ENCODE measurements at regions not wholly inside any gene's neighbourhood (a gene's known extent, or its start where the extent isn't known, plus 50 kb on each side); places are given as distances from the start of the nearest gene placed in this dataset.

DNA sequence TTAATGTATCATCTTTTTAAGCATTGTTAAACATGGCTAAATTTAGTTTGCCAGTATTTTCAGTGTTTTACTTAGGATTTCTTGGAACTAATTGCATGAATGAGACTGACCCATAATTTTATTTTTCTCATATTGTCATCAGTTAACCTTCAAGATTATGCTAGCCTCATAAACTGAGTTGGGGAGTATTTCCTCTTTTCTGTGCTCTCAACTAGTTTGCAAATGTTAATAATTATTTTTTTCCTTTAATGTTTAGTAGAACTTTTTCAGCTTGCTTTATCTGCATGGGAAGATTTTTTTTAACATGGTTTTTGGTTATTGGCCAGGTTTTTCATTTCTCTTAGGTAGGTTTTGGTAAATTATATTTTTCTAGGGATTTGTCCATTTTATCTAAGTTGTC, 235.4 kb upstream of the SESN3 start:
- Mint-ChIP-seq H3K36me3 (no peaks in the 10 kb centered on the region), H3K27ac (no peak overlapping the region), H3K4me1 (peaks cover 14% of the 10 kb centered on the region), H3K4me3 (no peak overlapping the region), H3K9me3 (peaks cover 2% of the 10 kb centered on the region), H3K27me3 (no peaks in the 10 kb centered on the region)
- no peak for ATAC-seq

DNA sequence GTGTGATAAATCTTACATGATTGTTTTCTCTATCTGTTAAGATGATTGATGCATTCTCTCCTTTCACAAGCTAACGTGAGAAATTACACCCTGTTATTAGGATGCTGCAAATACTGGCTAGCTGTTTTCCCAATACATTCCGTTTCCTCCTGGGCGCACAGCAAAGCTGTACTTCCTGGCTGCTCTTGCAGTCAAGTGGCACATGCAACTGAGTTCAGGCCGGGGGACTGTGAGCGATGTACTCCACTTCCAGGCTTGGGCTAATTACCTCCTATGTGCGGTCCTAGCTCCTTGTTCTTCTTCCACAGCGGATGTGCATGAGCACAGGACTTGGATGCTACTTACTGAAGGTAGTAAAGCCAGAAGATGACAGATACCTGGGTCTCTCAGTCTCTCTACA, 234.9 kb upstream of the SESN3 start:
- peaks cover 2% of the 10 kb centered on the region for H3K9me3 Mint-ChIP-seq
- no peaks in the 10 kb centered on the region for H3K36me3 Mint-ChIP-seq
- no peak for ATAC-seq
- H3K27ac Mint-ChIP-seq: no peak overlapping the region
- H3K27me3 Mint-ChIP-seq: no peaks in the 10 kb centered on the region
- H3K4me3 Mint-ChIP-seq: no peak overlapping the region
- H3K4me1 Mint-ChIP-seq: peaks cover 19% of the 10 kb centered on the region

DNA sequence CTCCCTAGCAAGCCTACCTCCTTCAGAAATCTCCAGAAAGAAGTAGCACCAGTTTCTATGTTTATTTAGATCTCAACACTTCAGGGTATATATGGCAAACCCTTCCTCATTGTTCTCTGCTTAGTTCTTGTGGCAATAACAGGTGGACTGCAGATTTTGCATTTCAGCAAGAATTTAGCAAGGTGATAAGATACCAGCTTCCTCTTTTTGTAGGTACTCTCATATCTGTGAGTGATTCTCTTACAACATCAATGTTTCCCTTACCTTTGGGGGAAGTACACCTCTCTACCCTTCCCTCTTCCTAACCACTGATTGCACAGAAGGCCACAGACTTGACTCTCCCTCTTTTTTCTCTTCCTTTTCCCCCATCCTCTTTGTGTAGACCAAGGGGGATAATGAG, 230.9 kb upstream of the SESN3 start:
- peak; percentile 93 for ATAC-seq
- Mint-ChIP-seq H3K4me1 (peaks cover 19% of the 10 kb centered on the region), H3K27ac (peak overlapping the region; percentile 88), H3K27me3 (no peaks in the 10 kb centered on the region), H3K36me3 (no peaks in the 10 kb centered on the region), H3K4me3 (no peak overlapping the region), H3K9me3 (peaks cover 2% of the 10 kb centered on the region)

DNA sequence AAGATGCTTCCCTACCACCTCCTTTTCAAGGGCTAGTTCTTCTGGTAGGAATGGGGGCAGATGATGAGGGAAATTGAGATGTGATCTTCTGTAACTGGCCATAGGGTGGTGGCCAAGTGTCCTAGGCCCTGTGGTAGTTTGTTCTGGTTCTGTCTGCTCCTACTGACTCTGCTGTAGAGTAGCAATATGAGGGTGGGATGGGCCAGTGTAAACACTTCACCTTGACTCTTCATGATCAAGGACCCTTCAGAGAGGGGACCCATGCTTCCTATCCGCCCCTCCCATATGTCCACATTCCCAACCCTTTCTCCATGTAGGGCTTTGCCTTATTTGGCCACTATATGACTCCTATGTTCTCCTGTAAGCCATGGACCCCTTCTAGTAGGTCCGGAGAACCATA, 230.3 kb upstream of the SESN3 start:
- H3K27ac Mint-ChIP-seq: peak overlapping the region; percentile 88
- H3K36me3 Mint-ChIP-seq: no peaks in the 10 kb centered on the region
- H3K9me3 Mint-ChIP-seq: peaks cover 2% of the 10 kb centered on the region
- no peak for ATAC-seq
- peaks cover 22% of the 10 kb centered on the region for H3K4me1 Mint-ChIP-seq
- H3K27me3 Mint-ChIP-seq: no peaks in the 10 kb centered on the region
- H3K4me3 Mint-ChIP-seq: no peak overlapping the region

DNA sequence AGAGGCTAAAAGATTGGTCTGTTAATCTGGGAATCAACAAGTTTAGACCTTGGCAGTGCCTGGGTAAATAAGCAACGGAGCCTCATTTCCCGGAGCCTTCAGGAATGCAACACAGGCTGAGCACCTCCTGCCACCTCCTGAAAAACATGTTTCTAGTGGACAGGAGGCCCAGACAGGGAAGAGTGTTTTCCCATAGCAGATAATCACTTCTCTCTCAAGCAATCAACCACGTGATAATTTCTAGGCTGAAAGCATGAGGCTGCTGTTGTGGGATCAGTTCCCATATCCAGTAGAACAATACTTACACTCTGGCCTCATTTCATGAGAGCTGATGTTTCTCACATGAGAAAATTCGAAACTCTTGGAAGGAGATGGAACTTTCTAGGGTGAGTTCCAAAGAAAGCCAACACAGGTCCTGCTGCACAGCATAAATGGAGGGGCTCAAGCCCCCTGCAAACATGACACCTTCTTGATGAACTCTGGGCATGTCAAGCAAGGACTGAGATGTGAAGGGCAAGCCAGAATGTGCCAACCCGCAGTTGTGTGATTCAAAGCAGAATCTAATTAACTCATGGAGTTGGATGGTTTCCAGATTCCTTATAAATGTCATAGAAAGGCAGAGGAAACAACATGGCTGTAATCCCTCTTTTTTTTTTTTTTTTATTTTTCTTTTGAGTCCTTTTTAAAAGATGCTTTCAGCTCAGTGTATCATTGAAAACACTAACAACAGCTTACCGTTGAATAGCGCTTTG, 228.5 kb upstream of the SESN3 start:
- ATAC-seq: no peak
- Mint-ChIP-seq H3K4me1 (peaks cover 40% of the 10 kb centered on the region), H3K9me3 (peaks cover 2% of the 10 kb centered on the region), H3K4me3 (no peak overlapping the region), H3K27me3 (no peaks in the 10 kb centered on the region), H3K36me3 (no peaks in the 10 kb centered on the region), H3K27ac (no peak overlapping the region)

DNA sequence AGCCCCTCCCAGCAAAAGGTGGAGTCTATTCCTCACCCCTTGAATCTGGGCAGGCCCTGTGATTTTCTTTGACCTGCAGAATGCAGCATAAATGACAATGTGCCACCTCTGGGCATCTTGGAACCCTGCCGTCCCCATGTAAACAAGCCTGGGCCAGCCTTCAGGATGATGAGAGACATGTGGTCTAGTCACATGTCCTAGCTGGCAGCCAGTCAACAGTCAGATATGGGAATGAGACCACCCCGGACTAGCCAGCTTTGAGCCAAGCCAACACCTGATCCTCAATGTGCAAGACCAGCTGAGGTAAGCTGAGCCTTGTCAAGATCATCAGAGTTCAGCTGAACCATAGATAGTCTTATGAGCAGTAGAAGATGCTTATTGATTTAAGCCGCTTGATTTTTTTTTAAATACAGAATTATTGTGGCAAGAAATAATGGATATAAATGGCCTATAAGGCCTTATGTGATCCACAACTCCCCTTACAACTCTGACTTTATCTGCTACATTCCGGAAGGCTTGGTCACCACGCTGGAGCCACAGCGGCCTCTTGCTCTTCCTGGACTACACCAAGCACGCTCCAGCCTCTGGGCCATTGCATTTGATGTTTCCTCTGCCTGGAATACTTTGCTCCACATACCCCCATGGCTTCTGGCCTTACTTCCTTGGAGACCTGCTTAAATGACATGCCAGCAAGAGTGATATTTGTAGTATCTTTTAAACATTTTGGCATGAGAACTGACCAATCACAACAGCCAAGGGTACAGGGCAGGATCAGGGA, 225.9 kb upstream of the SESN3 start:
- H3K4me3 Mint-ChIP-seq: no peak overlapping the region
- no peaks in the 10 kb centered on the region for H3K27me3 Mint-ChIP-seq
- peaks cover 2% of the 10 kb centered on the region for H3K9me3 Mint-ChIP-seq
- H3K27ac Mint-ChIP-seq: peak overlapping the region; percentile 58
- no peaks in the 10 kb centered on the region for H3K36me3 Mint-ChIP-seq
- peaks cover 31% of the 10 kb centered on the region for H3K4me1 Mint-ChIP-seq
- ATAC-seq: no peak

DNA sequence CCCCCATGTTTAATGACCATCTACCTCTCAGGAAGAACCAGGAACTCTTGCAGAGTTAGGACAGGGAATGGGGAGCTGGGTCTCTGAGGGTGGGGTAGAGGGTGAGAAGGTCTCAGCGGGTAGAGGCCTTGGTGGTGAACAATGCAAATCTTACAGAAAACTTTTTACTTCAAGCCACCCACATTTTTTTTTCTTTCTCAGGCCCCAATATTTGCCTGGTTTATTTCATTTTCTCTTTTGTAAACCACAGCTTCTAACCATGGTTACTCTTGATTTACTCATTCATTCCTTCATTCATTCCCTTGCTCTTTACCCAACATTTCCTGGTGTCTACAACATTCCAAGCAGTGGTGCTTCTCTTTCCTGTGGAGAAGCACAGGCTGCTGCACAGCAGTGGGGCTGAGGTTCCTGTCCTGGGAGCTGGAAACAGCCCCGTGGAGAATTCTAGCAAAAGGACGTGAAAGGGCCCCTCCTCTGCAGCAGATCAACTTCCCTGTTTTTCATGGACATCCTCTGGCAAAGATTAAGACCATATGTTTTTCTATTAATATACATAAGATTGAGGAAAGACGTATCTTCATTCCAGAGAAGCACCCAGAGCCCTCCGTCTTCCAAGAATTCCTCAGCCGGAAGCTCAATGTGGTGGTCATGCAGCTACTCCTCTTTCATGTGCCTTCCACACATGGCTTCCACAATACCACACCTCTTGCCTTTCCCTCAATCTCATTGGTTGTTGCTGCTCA, 224.4 kb upstream of the SESN3 start:
- Mint-ChIP-seq H3K27ac (peak overlapping the region; percentile 58), H3K27me3 (no peaks in the 10 kb centered on the region), H3K9me3 (no peaks in the 10 kb centered on the region), H3K4me3 (no peak overlapping the region), H3K36me3 (no peaks in the 10 kb centered on the region), H3K4me1 (peaks cover 21% of the 10 kb centered on the region)
- ATAC-seq: no peak

DNA sequence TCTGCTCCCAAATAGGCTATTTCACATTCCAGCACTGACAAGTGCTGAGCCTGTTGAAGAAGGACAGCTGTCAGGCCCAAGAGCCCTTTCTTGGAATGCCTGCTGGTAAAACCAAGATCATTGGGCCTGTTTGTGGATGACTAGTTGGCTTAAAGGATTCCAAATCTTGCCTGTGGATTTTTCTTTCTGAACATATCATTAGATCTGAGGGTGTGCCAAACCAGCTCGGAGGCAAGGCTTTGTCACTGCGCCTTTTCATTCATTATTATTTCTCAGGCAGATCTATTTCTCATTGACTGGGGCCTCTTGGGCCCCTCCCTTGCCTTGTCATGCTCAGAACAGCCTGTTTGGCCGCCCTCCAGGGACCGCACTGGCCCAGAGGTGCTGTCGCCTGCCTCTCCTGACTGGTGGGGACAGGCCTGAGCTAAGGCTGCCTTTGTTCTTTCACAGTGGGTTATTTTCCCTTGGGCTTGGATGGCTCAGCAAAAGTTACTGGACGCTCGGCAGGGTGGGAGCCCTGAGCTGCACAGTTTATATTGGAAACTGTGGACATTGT, 222.7 kb upstream of the SESN3 start:
- Mint-ChIP-seq H3K36me3 (no peaks in the 10 kb centered on the region), H3K9me3 (no peaks in the 10 kb centered on the region), H3K4me1 (peaks cover 21% of the 10 kb centered on the region), H3K27ac (peak overlapping the region; percentile 35), H3K4me3 (no peak overlapping the region), H3K27me3 (no peaks in the 10 kb centered on the region)
- ATAC-seq: no peak

DNA sequence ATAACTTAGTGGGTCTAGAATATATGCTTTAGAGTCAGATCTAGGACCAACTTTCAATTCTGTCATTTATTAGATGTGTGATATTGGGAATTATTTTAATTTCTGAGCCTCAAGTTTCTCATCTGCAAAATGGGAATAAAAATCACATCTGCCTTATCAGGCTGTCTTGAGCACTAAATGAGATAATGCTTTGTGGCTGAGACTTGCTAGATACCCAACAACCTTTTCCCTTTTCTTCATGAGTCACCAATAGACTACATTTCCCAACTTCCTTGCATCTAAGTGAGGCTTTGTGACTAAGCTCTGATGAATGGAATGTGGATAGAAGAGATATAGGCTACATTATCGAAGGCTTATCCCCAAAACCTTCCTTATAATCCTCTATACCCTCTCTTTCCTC, 220.7 kb upstream of the SESN3 start:
- no peaks in the 10 kb centered on the region for H3K36me3 Mint-ChIP-seq
- no peaks in the 10 kb centered on the region for H3K27me3 Mint-ChIP-seq
- H3K27ac Mint-ChIP-seq: no peak overlapping the region
- H3K9me3 Mint-ChIP-seq: no peaks in the 10 kb centered on the region
- H3K4me1 Mint-ChIP-seq: peaks cover 21% of the 10 kb centered on the region
- no peak for ATAC-seq
- H3K4me3 Mint-ChIP-seq: no peak overlapping the region

DNA sequence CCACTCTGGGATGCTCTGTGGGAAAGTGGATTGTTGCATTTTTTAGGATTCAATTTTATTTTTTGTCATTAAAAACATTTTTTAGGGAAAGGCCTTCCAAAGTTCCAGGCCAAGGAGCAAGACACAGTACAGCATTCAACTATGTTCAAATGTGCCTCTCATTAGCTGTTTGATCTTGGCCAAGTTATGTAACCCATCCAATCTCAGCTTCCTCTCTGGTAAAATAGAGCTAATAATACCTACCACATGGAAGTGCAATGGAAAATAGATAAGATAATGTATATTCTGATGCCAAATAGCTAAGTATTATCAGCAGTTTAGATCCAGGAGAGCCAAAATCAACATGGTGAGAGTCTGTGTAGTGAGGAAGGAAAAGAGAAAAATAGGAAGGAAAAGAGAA, 220.3 kb upstream of the SESN3 start:
- H3K4me1 Mint-ChIP-seq: peaks cover 17% of the 10 kb centered on the region
- H3K9me3 Mint-ChIP-seq: no peaks in the 10 kb centered on the region
- H3K36me3 Mint-ChIP-seq: no peaks in the 10 kb centered on the region
- ATAC-seq: no peak
- H3K27me3 Mint-ChIP-seq: no peaks in the 10 kb centered on the region
- no peak overlapping the region for H3K4me3 Mint-ChIP-seq
- H3K27ac Mint-ChIP-seq: no peak overlapping the region

DNA sequence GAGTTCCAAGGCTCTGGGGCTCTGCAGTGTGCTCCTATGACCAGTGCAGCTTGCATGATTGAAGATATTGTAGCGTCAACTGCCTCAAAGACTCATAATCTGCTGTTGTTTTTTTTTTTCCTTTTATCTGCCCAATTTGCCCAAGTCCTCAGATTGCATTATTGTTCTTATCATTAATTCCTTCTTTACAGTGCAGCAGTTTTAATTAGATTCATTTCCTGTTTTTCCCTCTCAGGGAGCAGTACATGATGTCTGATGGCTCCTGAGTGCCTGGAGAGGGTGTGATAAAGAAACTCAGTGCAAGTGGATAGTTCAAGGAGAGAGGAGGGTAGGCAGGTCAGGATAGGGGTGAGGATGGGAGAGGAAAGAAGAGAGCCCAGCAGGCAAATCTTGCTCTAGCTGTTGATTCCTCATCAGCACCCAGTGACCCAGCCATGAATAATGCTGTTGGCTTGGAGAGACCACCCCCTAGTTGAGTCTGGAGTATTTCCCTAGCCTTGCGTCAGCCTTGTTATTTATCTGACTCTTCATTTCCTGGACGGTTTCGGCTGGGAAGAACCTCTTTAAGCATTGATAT, 219.6 kb upstream of the SESN3 start:
- no peaks in the 10 kb centered on the region for H3K27me3 Mint-ChIP-seq
- no peak for ATAC-seq
- H3K36me3 Mint-ChIP-seq: no peaks in the 10 kb centered on the region
- peaks cover 11% of the 10 kb centered on the region for H3K4me1 Mint-ChIP-seq
- no peak overlapping the region for H3K4me3 Mint-ChIP-seq
- H3K9me3 Mint-ChIP-seq: no peaks in the 10 kb centered on the region
- no peak overlapping the region for H3K27ac Mint-ChIP-seq

DNA sequence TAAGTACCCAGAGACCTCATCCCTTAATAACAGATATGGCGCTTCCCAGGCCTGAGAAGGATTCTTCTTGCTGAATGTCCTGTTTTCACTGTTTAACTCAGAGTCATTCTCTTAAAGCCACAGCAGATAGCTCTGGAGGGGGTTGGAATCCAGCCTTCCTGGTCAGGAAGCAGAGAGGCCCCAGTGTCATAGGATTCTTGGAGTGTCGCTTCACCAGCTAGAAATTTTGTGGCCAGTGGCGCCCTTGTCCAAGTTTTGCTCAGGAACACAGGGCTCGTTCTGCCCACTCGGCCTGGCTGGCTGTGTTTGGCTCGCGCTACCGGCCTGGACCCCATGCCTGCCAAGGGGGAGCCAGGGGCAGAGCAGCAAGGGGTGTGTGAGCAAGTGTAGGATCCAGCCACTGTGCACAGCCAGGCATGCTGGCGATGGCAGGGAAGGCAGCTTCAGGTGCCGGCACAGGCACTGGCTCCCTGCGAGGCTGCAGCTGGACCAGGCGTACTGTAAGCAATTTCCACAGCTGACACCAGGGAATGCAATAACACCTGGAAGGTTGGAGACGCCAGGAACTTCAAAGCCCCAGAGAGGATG, 214.8 kb upstream of the SESN3 start:
- H3K27ac Mint-ChIP-seq: peak overlapping the region; percentile 35
- H3K4me3 Mint-ChIP-seq: no peak overlapping the region
- peaks cover 23% of the 10 kb centered on the region for H3K4me1 Mint-ChIP-seq
- H3K27me3 Mint-ChIP-seq: no peaks in the 10 kb centered on the region
- ATAC-seq: no peak
- H3K9me3 Mint-ChIP-seq: no peaks in the 10 kb centered on the region
- no peaks in the 10 kb centered on the region for H3K36me3 Mint-ChIP-seq

DNA sequence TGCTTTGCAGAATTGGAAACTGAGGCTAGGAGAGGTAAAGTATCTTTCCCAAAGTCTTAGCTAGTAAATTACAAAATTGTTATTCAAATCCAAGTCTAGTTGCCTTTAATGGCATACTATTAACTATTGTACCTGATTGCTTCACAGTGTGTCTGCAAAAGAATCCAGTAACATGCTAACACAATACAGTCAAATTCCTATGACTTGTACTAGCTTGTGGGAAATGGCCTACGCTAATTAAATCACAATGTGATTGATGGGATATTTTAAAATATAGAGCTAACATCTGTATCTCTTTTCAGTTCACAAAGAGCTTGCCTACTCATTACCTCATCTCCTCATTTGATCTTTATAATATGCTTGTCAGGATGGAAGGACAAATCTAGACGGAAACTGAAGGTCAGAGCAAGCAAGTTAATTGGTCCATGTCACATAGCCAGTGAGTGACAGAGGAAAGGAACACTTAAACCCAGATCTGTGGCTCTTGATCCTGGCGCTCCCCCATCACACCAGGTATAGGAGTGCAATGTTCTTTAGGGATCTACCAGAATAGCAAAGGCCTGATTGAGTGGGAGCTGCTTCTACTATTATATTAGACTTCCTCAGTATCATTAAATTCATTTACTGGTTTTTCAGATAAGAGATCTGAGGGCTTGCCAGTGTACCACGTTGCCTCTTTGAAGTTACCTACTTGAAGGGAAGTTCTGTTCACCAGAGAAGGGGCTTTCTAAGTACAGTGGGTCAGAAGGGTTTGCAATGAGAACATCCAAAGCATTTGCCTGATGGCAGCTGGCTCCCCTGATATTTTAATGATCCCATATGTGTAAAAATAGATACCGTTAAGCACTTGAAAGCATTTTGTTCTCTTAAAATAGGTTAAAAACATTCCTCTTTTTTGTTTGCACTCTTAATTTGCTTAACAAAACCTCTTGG, 213.6 kb upstream of the SESN3 start:
- Mint-ChIP-seq H3K4me1 (peaks cover 23% of the 10 kb centered on the region), H3K27ac (no peak overlapping the region), H3K36me3 (no peaks in the 10 kb centered on the region), H3K27me3 (no peaks in the 10 kb centered on the region), H3K9me3 (no peaks in the 10 kb centered on the region), H3K4me3 (no peak overlapping the region)
- ATAC-seq: no peak

DNA sequence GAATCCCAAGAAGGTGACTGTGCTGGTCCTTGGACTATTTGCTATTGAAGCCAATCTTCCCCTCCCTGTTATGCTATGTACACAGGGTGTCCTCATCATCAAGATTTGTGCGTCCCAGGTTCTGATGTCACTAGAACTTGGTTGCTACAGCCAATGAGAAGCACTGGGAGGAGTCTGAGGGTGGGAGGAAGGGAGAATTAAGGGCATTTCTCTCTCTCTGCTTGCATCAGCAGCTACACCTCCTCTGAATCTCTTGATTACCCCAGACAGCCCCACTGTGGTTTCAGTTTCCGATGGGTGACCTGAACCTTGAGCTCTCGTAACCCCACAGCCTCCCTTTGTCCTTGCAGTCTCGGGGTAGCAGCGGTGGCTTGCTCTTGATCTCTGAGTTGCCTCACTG, 212.4 kb upstream of the SESN3 start:
- no peak overlapping the region for H3K4me3 Mint-ChIP-seq
- H3K4me1 Mint-ChIP-seq: peaks cover 23% of the 10 kb centered on the region
- peak; percentile 92 for ATAC-seq
- no peaks in the 10 kb centered on the region for H3K36me3 Mint-ChIP-seq
- no peaks in the 10 kb centered on the region for H3K9me3 Mint-ChIP-seq
- peak overlapping the region; percentile 27 for H3K27ac Mint-ChIP-seq
- no peaks in the 10 kb centered on the region for H3K27me3 Mint-ChIP-seq

Data from stimulated activated memory B cell treated with anti-CD40 and anti-IgM and Interleukin-4, amounts not matched to agents 10 μg/mL and 1 μg/mL and 100 μg/mL, for 72 hours (primary cell).